CD4-positive, CD25-positive, alpha-beta regulatory T cell (primary cell): ENCODE measurements at regions not wholly inside any gene's neighbourhood (a gene's known extent, or its start where the extent isn't known, plus 50 kb on each side); places are given as distances from the start of the nearest gene placed in this dataset.

Experiments
- ATAC-seq, 2 donors: fragments of 150-1000 bp; cut with Tn5 transposase; one replicate each; pipeline ENCODE4 v1.10.0; 2021; ENCODE audit warnings: low read depth in 2 of 2, moderate number of reproducible peaks in 2 of 2, moderate library complexity in 1 of 2
- DNase-seq, 3 donors: peaks; one replicate each; pipeline versions ENCODE4 v3.0.0 to v3.0.0-alpha.2; 2012 to 2022; ENCODE audit warnings: mixed read lengths in 1 of 3
- H3K27ac ChIP-seq: one replicate; pipeline ENCODE4 v1.7.0; 2013; ENCODE audit warnings: mild to moderate bottlenecking, low read length; ENCODE audit not compliant: insufficient read depth, poor library complexity, severe bottlenecking
- H3K27me3 ChIP-seq: one replicate; pipeline ENCODE4 v1.7.0; 2013; ENCODE audit warnings: low read length; ENCODE audit not compliant: control insufficient read depth, insufficient read depth
- H3K36me3 ChIP-seq: one replicate; pipeline ENCODE4 v1.7.0; 2013; ENCODE audit warnings: mild to moderate bottlenecking, low read length, moderate library complexity; ENCODE audit not compliant: control insufficient read depth, insufficient read depth
- H3K4me1 ChIP-seq: 2 replicates; pipeline ENCODE4 v1.7.0; 2013; ENCODE audit warnings: mild to moderate bottlenecking, low read length; ENCODE audit not compliant: insufficient read depth, control insufficient read depth, poor library complexity, severe bottlenecking
- H3K4me3 ChIP-seq: one replicate; pipeline ENCODE4 v1.7.0; 2013; ENCODE audit warnings: low read depth, mild to moderate bottlenecking, low read length, moderate library complexity
- H3K9me3 ChIP-seq, 2 experiments: 1 replicate in 1 of 2; 2 replicates in 1 of 2; pipeline ENCODE4 v1.7.0; 2013; ENCODE audit warnings: low read length in 2 of 2, mild to moderate bottlenecking in 1 of 2, moderate library complexity in 1 of 2; ENCODE audit not compliant: control insufficient read depth in 2 of 2
- H3K27ac Mint-ChIP-seq, 3 donors: one replicate each; pipeline ENCODE4 v1.8.0; 2020 to 2022; ENCODE audit warnings: mild to moderate bottlenecking in 3 of 3, mixed read lengths in 3 of 3, moderate library complexity in 2 of 3
- H3K27me3 Mint-ChIP-seq: one replicate; pipeline ENCODE4 v1.8.0; 2022; ENCODE audit warnings: mild to moderate bottlenecking, mixed read lengths
- H3K36me3 Mint-ChIP-seq: one replicate; pipeline ENCODE4 v1.8.0; 2020; ENCODE audit warnings: mixed read lengths
- H3K4me1 Mint-ChIP-seq, 4 donors: one replicate each; pipeline ENCODE4 v1.8.0; 2020 to 2022; ENCODE audit warnings: mixed read lengths in 4 of 4, mild to moderate bottlenecking in 1 of 4
- H3K4me3 Mint-ChIP-seq, 4 donors: one replicate each; pipeline ENCODE4 v1.8.0; 2020 to 2022; ENCODE audit warnings: mild to moderate bottlenecking in 4 of 4, mixed read lengths in 4 of 4, moderate library complexity in 3 of 4
- H3K9me3 Mint-ChIP-seq, 7 donors: one replicate each; pipeline ENCODE4 v1.8.0; 2020 to 2022; ENCODE audit warnings: mixed read lengths in 7 of 7, mild to moderate bottlenecking in 3 of 7, moderate library complexity in 2 of 7

- Mint-ChIP-seq H3K9me3 (peaks cover 4 to 21% (median 12%) of the 10 kb centered on the region in 7 donors), H3K27me3 (no peaks in the 10 kb centered on the region), H3K4me1 (no peaks in the 10 kb centered on the region), H3K27ac (no peak overlapping the region), H3K4me3 (no peak overlapping the region), H3K36me3 (no peaks in the 10 kb centered on the region)
- DNase-seq (no peak), ATAC-seq (no peak)
- H3K36me3 ChIP-seq, result no peaks in the 10 kb centered on the region
- H3K27ac ChIP-seq, result no peak overlapping the region
- H3K9me3 ChIP-seq, result peaks cover 0 to 2% of the 10 kb centered on the region in 2 experiments
- no peaks in the 10 kb centered on the region for H3K27me3 ChIP-seq
- no peaks in the 10 kb centered on the region for H3K4me1 ChIP-seq
- H3K4me3 ChIP-seq, result no peak overlapping the region
Measured at GRCh38 chr18:40926679-40927078, 1028.4 kb upstream of the PIK3C3 start.

GRCh38 chr18:40925071-40925541, 1029.9 kb upstream of the PIK3C3 start:
- H3K27ac Mint-ChIP-seq, result no peak overlapping the region

DNA sequence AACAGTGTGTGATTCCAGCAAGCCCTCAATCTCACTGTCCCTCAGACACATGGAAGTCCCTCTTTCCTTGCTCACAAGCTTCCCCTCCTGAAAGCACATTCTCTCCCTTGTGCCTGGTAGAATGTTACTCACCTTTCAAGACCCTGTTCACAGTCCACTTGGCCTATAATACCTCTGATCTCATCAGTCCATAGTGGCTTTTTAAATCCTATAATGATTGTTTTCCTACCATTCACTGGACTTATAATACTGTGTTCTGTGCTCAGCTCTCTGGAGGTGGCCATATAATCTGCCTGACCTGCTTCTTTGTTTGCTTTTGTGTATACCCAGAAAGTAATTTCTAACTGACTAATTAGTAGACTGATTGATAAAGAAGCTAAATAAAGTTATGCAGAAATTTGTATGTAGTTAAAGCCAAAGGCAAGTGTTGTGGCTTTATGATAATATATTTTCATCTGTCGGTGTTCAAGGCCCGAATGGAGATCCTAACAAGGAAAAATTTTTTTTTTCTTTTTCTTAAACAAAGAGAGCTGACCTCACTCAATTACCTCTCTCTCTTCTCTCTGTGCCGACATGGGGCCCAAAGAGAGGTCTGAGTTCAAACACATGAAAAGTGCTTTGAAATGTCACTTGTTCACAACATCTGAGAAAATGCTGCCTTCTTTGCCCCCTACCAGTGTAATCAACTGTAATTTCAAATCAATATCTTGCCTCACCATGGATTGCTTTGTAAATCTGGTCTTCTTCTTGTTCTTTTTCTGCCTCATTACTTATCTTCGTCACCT, 1033.0 kb upstream of the PIK3C3 start:
- no peak overlapping the region for H3K4me3 ChIP-seq
- peaks cover 1 to 21% (median 9%) of the 10 kb centered on the region in 7 donors for H3K9me3 Mint-ChIP-seq
- H3K27ac ChIP-seq, result no peak overlapping the region
- peaks cover 0 to 1% of the 10 kb centered on the region in 2 experiments for H3K9me3 ChIP-seq
- no peaks in the 10 kb centered on the region for H3K27me3 Mint-ChIP-seq
- H3K27me3 ChIP-seq, result no peaks in the 10 kb centered on the region
- H3K4me1 Mint-ChIP-seq, result no peaks in the 10 kb centered on the region
- H3K27ac Mint-ChIP-seq, result no peak overlapping the region
- no peaks in the 10 kb centered on the region for H3K4me1 ChIP-seq
- no peaks in the 10 kb centered on the region for H3K36me3 Mint-ChIP-seq
- ATAC-seq (no peak), DNase-seq (no peak)
- H3K36me3 ChIP-seq, result no peaks in the 10 kb centered on the region
- H3K4me3 Mint-ChIP-seq, result no peak overlapping the region

More at GRCh38 chr18:40925071-40925541, 1029.9 kb upstream of the PIK3C3 start:
- no peak overlapping the region for H3K27ac ChIP-seq
- Mint-ChIP-seq H3K4me1 (no peaks in the 10 kb centered on the region), H3K27me3 (no peaks in the 10 kb centered on the region), H3K4me3 (no peak overlapping the region), H3K36me3 (no peaks in the 10 kb centered on the region), H3K9me3 (peaks cover 5 to 18% (median 12%) of the 10 kb centered on the region in 7 donors)
- no peaks in the 10 kb centered on the region for H3K4me1 ChIP-seq
- H3K36me3 ChIP-seq, result no peaks in the 10 kb centered on the region
- DNase-seq, result no peak
- H3K4me3 ChIP-seq, result no peak overlapping the region
- no peaks in the 10 kb centered on the region for H3K27me3 ChIP-seq
- ATAC-seq, result no peak
- H3K9me3 ChIP-seq, result peaks cover 0 to 2% of the 10 kb centered on the region in 2 experiments

DNA sequence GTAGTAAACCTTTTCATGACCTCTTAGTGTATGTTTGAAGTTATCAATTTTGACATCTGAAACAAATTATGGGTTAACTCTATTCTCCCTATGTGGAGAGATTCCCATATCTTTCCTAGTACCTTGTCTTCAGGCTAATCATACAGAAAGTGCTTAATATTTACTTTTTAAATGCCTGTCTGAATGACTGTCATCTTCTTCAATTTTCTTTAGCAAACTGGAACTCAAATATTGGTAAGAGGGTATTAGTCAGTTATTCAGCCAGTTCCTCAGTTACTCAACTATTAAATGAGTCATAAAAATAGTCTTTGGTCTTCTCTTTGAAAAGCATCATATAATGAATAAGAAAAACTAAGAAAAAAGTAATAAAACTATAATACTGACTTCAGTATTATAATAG, 1038.0 kb upstream of the PIK3C3 start:
- H3K27me3 ChIP-seq, result no peaks in the 10 kb centered on the region
- H3K9me3 ChIP-seq, result peaks cover 6% of the 10 kb centered on the region in 2 experiments
- no peaks in the 10 kb centered on the region for H3K36me3 Mint-ChIP-seq
- no peak overlapping the region for H3K27ac ChIP-seq
- no peaks in the 10 kb centered on the region for H3K4me1 Mint-ChIP-seq
- no peaks in the 10 kb centered on the region for H3K36me3 ChIP-seq
- DNase-seq (no peak), ATAC-seq (no peak)
- no peaks in the 10 kb centered on the region for H3K27me3 Mint-ChIP-seq
- no peak overlapping the region for H3K4me3 Mint-ChIP-seq
- peaks cover 0 to 42% (median 5%) of the 10 kb centered on the region in 7 donors for H3K9me3 Mint-ChIP-seq
- H3K4me3 ChIP-seq, result no peak overlapping the region
- H3K4me1 ChIP-seq, result no peaks in the 10 kb centered on the region
- no peak overlapping the region for H3K27ac Mint-ChIP-seq

GRCh38 chr18:40915724-40916123, 1039.3 kb upstream of the PIK3C3 start:
- H3K4me3 Mint-ChIP-seq, result no peak overlapping the region
- ATAC-seq, result no peak
- H3K27me3 Mint-ChIP-seq, result no peaks in the 10 kb centered on the region
- DNase-seq, result no peak
- Histone ChIP-seq H3K9me3 (peaks cover 8 to 9% of the 10 kb centered on the region in 2 experiments), H3K4me3 (no peak overlapping the region), H3K27me3 (no peaks in the 10 kb centered on the region), H3K36me3 (no peaks in the 10 kb centered on the region), H3K4me1 (no peaks in the 10 kb centered on the region), H3K27ac (no peak overlapping the region)
- no peaks in the 10 kb centered on the region for H3K4me1 Mint-ChIP-seq
- H3K9me3 Mint-ChIP-seq, result peaks cover 0 to 36% (median 5%) of the 10 kb centered on the region in 7 donors
- H3K36me3 Mint-ChIP-seq, result no peaks in the 10 kb centered on the region
- H3K27ac Mint-ChIP-seq, result no peak overlapping the region

GRCh38 chr18:40911582-40912254, 1043.3 kb upstream of the PIK3C3 start:
- H3K27ac ChIP-seq, result no peak overlapping the region
- ATAC-seq, result no peak
- no peaks in the 10 kb centered on the region for H3K27me3 ChIP-seq
- Mint-ChIP-seq H3K36me3 (no peaks in the 10 kb centered on the region), H3K27me3 (no peaks in the 10 kb centered on the region), H3K27ac (no peak overlapping the region), H3K4me3 (no peak overlapping the region), H3K4me1 (no peaks in the 10 kb centered on the region), H3K9me3 (peaks cover 0 to 42% (median 6%) of the 10 kb centered on the region in 7 donors)
- no peak for DNase-seq
- H3K4me1 ChIP-seq, result no peaks in the 10 kb centered on the region
- H3K4me3 ChIP-seq, result no peak overlapping the region
- peaks cover 5 to 14% of the 10 kb centered on the region in 2 experiments for H3K9me3 ChIP-seq
- H3K36me3 ChIP-seq, result no peaks in the 10 kb centered on the region

DNA sequence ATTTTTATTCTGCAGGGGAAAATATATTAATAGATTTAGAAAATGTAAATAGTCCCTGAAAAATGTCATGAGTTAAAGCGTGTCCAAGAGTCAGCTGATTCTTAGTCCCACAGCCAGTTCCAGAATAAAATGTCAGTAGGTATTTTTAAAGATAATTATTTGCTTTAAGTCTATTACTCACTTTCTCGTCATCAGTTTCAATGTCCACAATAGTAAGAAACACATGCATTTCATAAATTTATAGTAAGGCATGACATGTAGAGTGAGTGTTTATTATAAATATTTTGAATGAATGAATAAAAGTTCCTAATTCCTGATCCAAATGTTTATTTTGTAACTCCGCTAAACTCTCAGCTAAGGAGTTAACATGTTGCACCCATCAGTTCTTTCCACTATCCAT, 1044.0 kb upstream of the PIK3C3 start:
- Mint-ChIP-seq H3K4me3 (no peak overlapping the region), H3K27me3 (no peaks in the 10 kb centered on the region), H3K4me1 (no peaks in the 10 kb centered on the region), H3K27ac (no peak overlapping the region), H3K9me3 (peaks cover 0 to 41% (median 6%) of the 10 kb centered on the region in 7 donors), H3K36me3 (no peaks in the 10 kb centered on the region)
- Histone ChIP-seq H3K4me3 (no peak overlapping the region), H3K27me3 (no peaks in the 10 kb centered on the region), H3K9me3 (peaks cover 5 to 14% of the 10 kb centered on the region in 2 experiments), H3K4me1 (no peaks in the 10 kb centered on the region), H3K36me3 (no peaks in the 10 kb centered on the region), H3K27ac (no peak overlapping the region)
- DNase-seq, result no peak
- ATAC-seq, result no peak
